COLO668 (cell line): ENCODE measurements at regions not wholly inside any gene's neighbourhood (a gene's known extent, or its start where the extent isn't known, plus 50 kb on each side); places are given as distances from the start of the nearest gene placed in this dataset.
"Not testable (repeated sequence)": the region's sequence is repeated elsewhere in the genome, so short reads cannot be mapped to it uniquely, and the experiment has no call there.

Experiments used
- DNase-seq: peaks from one replicate; lab custom pipeline; 2025; ENCODE audit not compliant: unreplicated experiment; lab: John Stamatoyannopoulos, UW

- no peak for DNase-seq
These were observed 499.0 kb upstream of the SEMA3D start for GRCh38 chr7:85685901-85686300.

- DNase-seq, result no peak
These were observed 496.2 kb upstream of the SEMA3D start for GRCh38 chr7:85682833-85683620.

GRCh38 chr7:85681241-85681640 lies 494.4 kb upstream of the SEMA3D start:
- no peak for DNase-seq

- DNase-seq, result not testable (repeated sequence)
These were observed 488.2 kb upstream of the SEMA3D start for GRCh38 chr7:85675093-85675492.

GRCh38 chr7:85673876-85674275 lies 487.0 kb upstream of the SEMA3D start:
- DNase-seq, result no peak

- DNase-seq, result no peak
These were observed 482.4 kb upstream of the SEMA3D start for GRCh38 chr7:85669225-85669624.

GRCh38 chr7:85664341-85664740 lies 477.5 kb upstream of the SEMA3D start:
- no peak for DNase-seq

- no peak for DNase-seq
These were observed 472.5 kb upstream of the SEMA3D start for GRCh38 chr7:85659364-85659763.

GRCh38 chr7:85655252-85655651 lies 468.4 kb upstream of the SEMA3D start:
- DNase-seq, result no peak

- no peak for DNase-seq
These were observed 457.4 kb upstream of the SEMA3D start for GRCh38 chr7:85644272-85644671.

- DNase-seq, result no peak
These were observed 454.5 kb upstream of the SEMA3D start for GRCh38 chr7:85641331-85641730.

GRCh38 chr7:85638394-85638793 lies 451.5 kb upstream of the SEMA3D start:
- no peak for DNase-seq

- no peak for DNase-seq
These were observed 448.1 kb upstream of the SEMA3D start for GRCh38 chr7:85634951-85635350.

GRCh38 chr7:85630904-85631600 lies 444.2 kb upstream of the SEMA3D start:
- DNase-seq, result no peak

- no peak for DNase-seq
These were observed 441.1 kb upstream of the SEMA3D start for GRCh38 chr7:85627791-85628586.

- DNase-seq, result no peak
These were observed 435.2 kb upstream of the SEMA3D start for GRCh38 chr7:85622059-85622458.

- no peak for DNase-seq
These were observed 434.3 kb upstream of the SEMA3D start for GRCh38 chr7:85620936-85621685.

- DNase-seq, result no peak
These were observed 432.4 kb upstream of the SEMA3D start for GRCh38 chr7:85619236-85619635.

- no peak for DNase-seq
These were observed 427.8 kb upstream of the SEMA3D start for GRCh38 chr7:85614684-85615083.

- no peak for DNase-seq
These were observed 425.7 kb upstream of the SEMA3D start for GRCh38 chr7:85612514-85612913.

GRCh38 chr7:85608804-85609203 lies 421.9 kb upstream of the SEMA3D start:
- DNase-seq, result no peak
